Head of caudate nucleus (tissue), 42 donors: ENCODE measurements at regions not wholly inside any gene's neighbourhood (a gene's known extent, or its start where the extent isn't known, plus 50 kb on each side); places are given as distances from the start of the nearest gene placed in this dataset.
"Not testable (repeated sequence)": the region's sequence is repeated elsewhere in the genome, so short reads cannot be mapped to it uniquely, and the experiment has no call there.

Experiments used
- DNase-seq, 42 donors: peaks; one replicate each; pipeline versions ENCODE4 v3.0.0 to v3.0.0-alpha.2; 2020 to 2021; ENCODE audit warnings: mixed read lengths in 7 of 42
- intact Hi-C: fragments of 100-400 bp; cut with DNase I; formaldehyde crosslinking; loops from one replicate; pipeline ENCODE4 v1.15.0; 2022

GRCh38 chr11:26867286-26867685 lies 126.6 kb upstream of the FIBIN start:
- intact Hi-C loops: no loop called here
- no peak for DNase-seq

GRCh38 chr11:26878959-26879581 lies 114.8 kb upstream of the FIBIN start:
- intact Hi-C loops: no loop called here
- DNase-seq: no peak

GRCh38 chr11:26882363-26882880 lies 111.5 kb upstream of the FIBIN start:
- DNase-seq, intact Hi-C loops: not testable (repeated sequence)

- intact Hi-C loops: no loop called here
- no peak for DNase-seq
Observed at GRCh38 chr11:26891501-26891900, 102.4 kb upstream of the FIBIN start.

- no peak for DNase-seq
- intact Hi-C loops: no loop called here
Observed at GRCh38 chr11:26896719-26897118, 97.2 kb upstream of the FIBIN start.

GRCh38 chr11:26898799-26899198 lies 95.1 kb upstream of the FIBIN start:
- intact Hi-C loops: no loop called here

GRCh38 chr11:26901162-26901561 lies 92.8 kb upstream of the FIBIN start:
- intact Hi-C loops: no loop called here
- no peak for DNase-seq

More at GRCh38 chr11:26898799-26899198, 95.1 kb upstream of the FIBIN start:
- DNase-seq: no peak

GRCh38 chr11:26904132-26904531 lies 89.8 kb upstream of the FIBIN start:
- intact Hi-C loops: no loop called here
- peak in 4 of 42 donors; percentile 3 to 36 (median 11) for DNase-seq

GRCh38 chr11:26904801-26905200 lies 89.1 kb upstream of the FIBIN start:
- intact Hi-C loops: no loop called here
- no peak for DNase-seq

GRCh38 chr11:26905368-26905767 lies 88.5 kb upstream of the FIBIN start:
- intact Hi-C loops: no loop called here

GRCh38 chr11:26909515-26909914 lies 84.4 kb upstream of the FIBIN start:
- intact Hi-C loops: no loop called here
- no peak for DNase-seq

More at GRCh38 chr11:26905368-26905767, 88.5 kb upstream of the FIBIN start:
- DNase-seq: peak in 30 of 42 donors; percentile 3 to 78 (median 38)

- intact Hi-C loops: no loop called here
- no peak for DNase-seq
Observed at GRCh38 chr11:26909991-26910591, 83.8 kb upstream of the FIBIN start.

GRCh38 chr11:26914968-26915367 lies 78.9 kb upstream of the FIBIN start:
- intact Hi-C loops: no loop called here
- no peak for DNase-seq

GRCh38 chr11:26916805-26917204 lies 77.1 kb upstream of the FIBIN start:
- DNase-seq: no peak
- intact Hi-C loops: no loop called here

- DNase-seq: no peak
- intact Hi-C loops: no loop called here
Observed at GRCh38 chr11:26928582-26928981, 65.3 kb upstream of the FIBIN start.

GRCh38 chr11:26929806-26930517 lies 64.0 kb upstream of the FIBIN start:
- intact Hi-C loops: no loop called here
- DNase-seq: no peak

- intact Hi-C loops: no loop called here
- no peak for DNase-seq
Observed at GRCh38 chr11:26930518-26931247, 63.2 kb upstream of the FIBIN start.

- intact Hi-C loops: no loop called here
- DNase-seq: no peak
Observed at GRCh38 chr11:26931248-26931631, 62.7 kb upstream of the FIBIN start.

GRCh38 chr11:26931881-26932280 lies 62.0 kb upstream of the FIBIN start:
- intact Hi-C loops: no loop called here
- no peak for DNase-seq

- DNase-seq: no peak
- intact Hi-C loops: no loop called here
Observed at GRCh38 chr11:26936109-26936508, 57.8 kb upstream of the FIBIN start.
